Kidney epithelial cell (primary cell): ENCODE measurements at regions not wholly inside any gene's neighbourhood (a gene's known extent, or its start where the extent isn't known, plus 50 kb on each side); places are given as distances from the start of the nearest gene placed in this dataset.

Experiments
- DNase-seq: peaks from one replicate; pipeline ENCODE4 v3.0.0-alpha.2; 2010; ENCODE audit warnings: low read depth
- H3K27me3 ChIP-seq: 2 replicates; pipeline ENCODE4 v1.6.0; 2011; ENCODE audit warnings: low read length; ENCODE audit not compliant: control insufficient read depth, insufficient read depth
- H3K36me3 ChIP-seq: 2 replicates; pipeline ENCODE4 v1.5.1; 2011; ENCODE audit warnings: low read length; ENCODE audit not compliant: control insufficient read depth, insufficient read depth
- H3K4me3 ChIP-seq: 2 replicates; pipeline ENCODE4 v1.5.1; 2011; ENCODE audit warnings: low read depth, mild to moderate bottlenecking, control low read depth, low read length
- CTCF ChIP-seq: IDR thresholded peaks from 2 replicates; pipeline ENCODE4 v1.5.1; 2011; ENCODE audit warnings: mild to moderate bottlenecking, moderate library complexity, low read length, control low read depth, inconsistent platforms; ENCODE audit not compliant: insufficient read depth, poor library complexity, severe bottlenecking

- Histone ChIP-seq H3K4me3 (no peak overlapping the region), H3K36me3 (no peaks in the 10 kb centered on the region), H3K27me3 (no peaks in the 10 kb centered on the region)
- no peak for TF ChIP-seq CTCF
- DNase-seq, result no peak
Measured at GRCh38 chr21:15141261-15141970, 76.6 kb upstream of the NRIP1 start.

GRCh38 chr21:15144026-15144425, 79.2 kb upstream of the NRIP1 start:
- Histone ChIP-seq H3K27me3 (no peaks in the 10 kb centered on the region), H3K4me3 (no peak overlapping the region), H3K36me3 (no peaks in the 10 kb centered on the region)
- no peak for TF ChIP-seq CTCF
- DNase-seq, result no peak

- TF ChIP-seq CTCF, result no peak
- Histone ChIP-seq H3K27me3 (no peaks in the 10 kb centered on the region), H3K4me3 (no peak overlapping the region), H3K36me3 (no peaks in the 10 kb centered on the region)
- no peak for DNase-seq
Measured at GRCh38 chr21:15148437-15148836, 83.6 kb upstream of the NRIP1 start.

- H3K27me3 ChIP-seq, result no peaks in the 10 kb centered on the region
- no peaks in the 10 kb centered on the region for H3K36me3 ChIP-seq
- H3K4me3 ChIP-seq, result no peak overlapping the region
- no peak for DNase-seq
- no peak for TF ChIP-seq CTCF
Measured at GRCh38 chr21:15149600-15150224, 84.9 kb upstream of the NRIP1 start.

GRCh38 chr21:15151385-15152103, 86.7 kb upstream of the NRIP1 start:
- H3K36me3 ChIP-seq, result no peaks in the 10 kb centered on the region
- TF ChIP-seq CTCF, result no peak

More at GRCh38 chr21:15151385-15152103, 86.7 kb upstream of the NRIP1 start:
- DNase-seq, result no peak
- H3K27me3 ChIP-seq, result no peaks in the 10 kb centered on the region
- H3K4me3 ChIP-seq, result no peak overlapping the region
